22Rv1 (cell line): ENCODE measurements at regions not wholly inside any gene's neighbourhood (a gene's known extent, or its start where the extent isn't known, plus 50 kb on each side); places are given as distances from the start of the nearest gene placed in this dataset.

ENCODE experiments used
- ZFX ChIP-seq: fragments of 450-650 bp; IDR thresholded peaks from 2 replicates; pipeline ENCODE4 v1.6.1; 2017; ENCODE audit warnings: antibody characterized with exemption, borderline replicate concordance
- TF ChIP-seq, protein P1 (sequence below): fragments of 450-650 bp; IDR thresholded peaks from 2 replicates; pipeline ENCODE4 v1.5.1; 2017; ENCODE audit warnings: mild to moderate bottlenecking

DNA sequence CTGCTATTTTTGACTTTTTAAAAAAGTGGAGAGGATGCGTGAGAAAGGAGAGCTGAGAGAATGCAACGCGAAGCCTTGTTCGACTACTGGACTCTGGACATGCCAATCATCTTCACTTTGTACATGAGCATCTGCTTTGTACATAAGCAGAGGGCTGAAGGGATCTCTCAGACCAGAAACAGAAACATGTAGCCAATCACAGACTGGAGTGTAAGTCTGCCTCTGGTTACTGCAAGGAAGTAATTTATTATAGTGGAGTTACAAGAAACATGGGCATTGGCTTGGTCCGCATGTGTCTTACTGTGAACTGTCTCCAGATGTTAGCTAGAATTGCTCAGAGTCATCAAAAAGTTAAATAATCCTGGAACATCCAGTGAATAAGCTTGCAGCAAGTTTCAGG is 190.0 kb upstream of the GRAMD2B start:
- TF ChIP-seq, protein P1, sequence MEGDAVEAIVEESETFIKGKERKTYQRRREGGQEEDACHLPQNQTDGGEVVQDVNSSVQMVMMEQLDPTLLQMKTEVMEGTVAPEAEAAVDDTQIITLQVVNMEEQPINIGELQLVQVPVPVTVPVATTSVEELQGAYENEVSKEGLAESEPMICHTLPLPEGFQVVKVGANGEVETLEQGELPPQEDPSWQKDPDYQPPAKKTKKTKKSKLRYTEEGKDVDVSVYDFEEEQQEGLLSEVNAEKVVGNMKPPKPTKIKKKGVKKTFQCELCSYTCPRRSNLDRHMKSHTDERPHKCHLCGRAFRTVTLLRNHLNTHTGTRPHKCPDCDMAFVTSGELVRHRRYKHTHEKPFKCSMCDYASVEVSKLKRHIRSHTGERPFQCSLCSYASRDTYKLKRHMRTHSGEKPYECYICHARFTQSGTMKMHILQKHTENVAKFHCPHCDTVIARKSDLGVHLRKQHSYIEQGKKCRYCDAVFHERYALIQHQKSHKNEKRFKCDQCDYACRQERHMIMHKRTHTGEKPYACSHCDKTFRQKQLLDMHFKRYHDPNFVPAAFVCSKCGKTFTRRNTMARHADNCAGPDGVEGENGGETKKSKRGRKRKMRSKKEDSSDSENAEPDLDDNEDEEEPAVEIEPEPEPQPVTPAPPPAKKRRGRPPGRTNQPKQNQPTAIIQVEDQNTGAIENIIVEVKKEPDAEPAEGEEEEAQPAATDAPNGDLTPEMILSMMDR, result no peak
- no peak for TF ChIP-seq ZFX
